Ishikawa (cell line): ENCODE measurements at regions not wholly inside any gene's neighbourhood (a gene's known extent, or its start where the extent isn't known, plus 50 kb on each side); places are given as distances from the start of the nearest gene placed in this dataset.

Experiments used
- CEBPB ChIP-seq: IDR thresholded peaks from 2 replicates; pipeline ENCODE4 v1.6.1; 2012
- CREB1 ChIP-seq: IDR thresholded peaks from 2 replicates; pipeline ENCODE4 v1.6.1; 2012; ENCODE audit warnings: low read depth
- EGR1 ChIP-seq: IDR thresholded peaks from 2 replicates; pipeline ENCODE4 v1.6.1; 2012
- EP300 ChIP-seq: IDR thresholded peaks from 2 replicates; pipeline ENCODE4 v1.6.1; 2012; ENCODE audit warnings: borderline replicate concordance
- FOXM1 ChIP-seq: IDR thresholded peaks from 2 replicates; pipeline ENCODE4 v1.6.1; 2012; ENCODE audit warnings: low read depth, borderline replicate concordance
- MAX ChIP-seq: IDR thresholded peaks from 2 replicates; pipeline ENCODE4 v1.6.1; 2012
- NFIC ChIP-seq: IDR thresholded peaks from 2 replicates; pipeline ENCODE4 v1.6.1; 2012
- RAD21 ChIP-seq: IDR thresholded peaks from 2 replicates; pipeline ENCODE4 v1.6.1; 2012; ENCODE audit warnings: low read depth
- REST ChIP-seq: IDR thresholded peaks from 2 replicates; pipeline ENCODE4 v1.6.1; 2012; ENCODE audit warnings: low read depth, mild to moderate bottlenecking
- TAF1 ChIP-seq: IDR thresholded peaks from 2 replicates; pipeline ENCODE4 v1.6.1; 2012; ENCODE audit warnings: low read depth, mild to moderate bottlenecking
- TCF12 ChIP-seq: IDR thresholded peaks from 2 replicates; pipeline ENCODE4 v1.6.1; 2012; ENCODE audit warnings: low read depth
- TEAD4 ChIP-seq: IDR thresholded peaks from 2 replicates; pipeline ENCODE4 v1.6.1; 2012
- USF1 ChIP-seq: IDR thresholded peaks from 2 replicates; pipeline ENCODE4 v1.6.1; 2012
- YY1 ChIP-seq: IDR thresholded peaks from 2 replicates; pipeline ENCODE4 v1.6.1; 2012; ENCODE audit warnings: low read depth
- ZBTB7A ChIP-seq: IDR thresholded peaks from 2 replicates; pipeline ENCODE4 v1.6.1; 2012; ENCODE audit warnings: low read depth

- no peak for TF ChIP-seq REST
- no peak for TF ChIP-seq FOXM1
Observed at GRCh38 chr18:43950062-43950461, 672.8 kb upstream of the SYT4 start.

- no peak for TF ChIP-seq FOXM1
Observed at GRCh38 chr18:43952398-43952797, 675.1 kb upstream of the SYT4 start.

- TF ChIP-seq CREB1 (no peak), CEBPB (no peak), RAD21 (no peak), ZBTB7A (no peak), FOXM1 (no peak), EP300 (no peak), NFIC (no peak), TAF1 (no peak), TEAD4 (no peak), MAX (no peak), YY1 (no peak), EGR1 (no peak), TCF12 (no peak), USF1 (no peak), REST (no peak)
Observed at GRCh38 chr18:43961722-43962121, 684.4 kb upstream of the SYT4 start.

- no peak for TF ChIP-seq CEBPB
- TF ChIP-seq YY1: no peak
- TF ChIP-seq TAF1: no peak
- TF ChIP-seq EGR1: no peak
- TF ChIP-seq EP300: no peak
- TF ChIP-seq ZBTB7A: no peak
- no peak for TF ChIP-seq NFIC
- TF ChIP-seq TEAD4: no peak
- TF ChIP-seq RAD21: no peak
- no peak for TF ChIP-seq TCF12
- TF ChIP-seq CREB1: no peak
- TF ChIP-seq REST: no peak
Observed at GRCh38 chr18:43964666-43965065, 687.4 kb upstream of the SYT4 start.

GRCh38 chr18:43965691-43966090, 688.4 kb upstream of the SYT4 start:
- no peak for TF ChIP-seq CEBPB
- TF ChIP-seq ZBTB7A: no peak
- no peak for TF ChIP-seq NFIC

GRCh38 chr18:43970656-43971055, 693.4 kb upstream of the SYT4 start:
- TF ChIP-seq YY1: no peak
- TF ChIP-seq CEBPB: no peak
- TF ChIP-seq TEAD4: no peak; the same call in 1 of the 2 replicates
- TF ChIP-seq ZBTB7A: no peak
- TF ChIP-seq EP300: no peak
- TF ChIP-seq REST: no peak
- TF ChIP-seq EGR1: no peak
- no peak for TF ChIP-seq TAF1
- no peak for TF ChIP-seq CREB1
- TF ChIP-seq USF1: no peak
- TF ChIP-seq MAX: no peak
- TF ChIP-seq NFIC: no peak
- TF ChIP-seq FOXM1: no peak
- TF ChIP-seq TCF12: no peak
- TF ChIP-seq RAD21: no peak
